ENCODE measurements at regions not wholly inside any gene's neighbourhood (a gene's known extent, or its start where the extent isn't known, plus 50 kb on each side); places are given as distances from the start of the nearest gene placed in this dataset.

DNA sequence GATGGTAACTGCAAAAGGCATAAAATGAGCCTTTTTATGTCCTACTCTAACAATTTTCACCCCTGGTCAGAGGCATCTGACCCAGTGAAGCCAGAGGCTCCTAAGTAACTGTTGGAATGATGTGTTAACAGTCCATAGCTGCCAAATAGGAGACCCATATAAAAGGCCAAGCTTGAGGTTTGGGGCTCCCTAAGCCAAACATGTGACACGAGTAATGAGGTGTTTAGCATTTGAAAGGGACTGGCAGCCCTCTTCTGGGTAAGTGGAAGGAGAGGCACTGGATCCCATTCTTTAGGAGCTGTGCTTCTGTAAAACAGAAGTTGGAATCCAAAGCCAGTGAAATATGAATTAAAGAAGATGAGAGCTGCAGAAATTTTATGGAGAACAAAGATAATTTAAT, 100.6 kb upstream of the PNPLA4 start:
- TF ChIP-seq, protein P1, sequence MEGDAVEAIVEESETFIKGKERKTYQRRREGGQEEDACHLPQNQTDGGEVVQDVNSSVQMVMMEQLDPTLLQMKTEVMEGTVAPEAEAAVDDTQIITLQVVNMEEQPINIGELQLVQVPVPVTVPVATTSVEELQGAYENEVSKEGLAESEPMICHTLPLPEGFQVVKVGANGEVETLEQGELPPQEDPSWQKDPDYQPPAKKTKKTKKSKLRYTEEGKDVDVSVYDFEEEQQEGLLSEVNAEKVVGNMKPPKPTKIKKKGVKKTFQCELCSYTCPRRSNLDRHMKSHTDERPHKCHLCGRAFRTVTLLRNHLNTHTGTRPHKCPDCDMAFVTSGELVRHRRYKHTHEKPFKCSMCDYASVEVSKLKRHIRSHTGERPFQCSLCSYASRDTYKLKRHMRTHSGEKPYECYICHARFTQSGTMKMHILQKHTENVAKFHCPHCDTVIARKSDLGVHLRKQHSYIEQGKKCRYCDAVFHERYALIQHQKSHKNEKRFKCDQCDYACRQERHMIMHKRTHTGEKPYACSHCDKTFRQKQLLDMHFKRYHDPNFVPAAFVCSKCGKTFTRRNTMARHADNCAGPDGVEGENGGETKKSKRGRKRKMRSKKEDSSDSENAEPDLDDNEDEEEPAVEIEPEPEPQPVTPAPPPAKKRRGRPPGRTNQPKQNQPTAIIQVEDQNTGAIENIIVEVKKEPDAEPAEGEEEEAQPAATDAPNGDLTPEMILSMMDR (conservative IDR thresholded peaks at IDR 0.05; ENCODE audit: low read depth, low read length) = no peak
- no peak for TF ChIP-seq EZH2 (IDR thresholded peaks at IDR 0.05; ENCODE audit: borderline replicate concordance, low read depth, low read length, poor library complexity, severe bottlenecking)
